ENCODE measurements at regions not wholly inside any gene's neighbourhood (a gene's known extent, or its start where the extent isn't known, plus 50 kb on each side); places are given as distances from the start of the nearest gene placed in this dataset.

DNA sequence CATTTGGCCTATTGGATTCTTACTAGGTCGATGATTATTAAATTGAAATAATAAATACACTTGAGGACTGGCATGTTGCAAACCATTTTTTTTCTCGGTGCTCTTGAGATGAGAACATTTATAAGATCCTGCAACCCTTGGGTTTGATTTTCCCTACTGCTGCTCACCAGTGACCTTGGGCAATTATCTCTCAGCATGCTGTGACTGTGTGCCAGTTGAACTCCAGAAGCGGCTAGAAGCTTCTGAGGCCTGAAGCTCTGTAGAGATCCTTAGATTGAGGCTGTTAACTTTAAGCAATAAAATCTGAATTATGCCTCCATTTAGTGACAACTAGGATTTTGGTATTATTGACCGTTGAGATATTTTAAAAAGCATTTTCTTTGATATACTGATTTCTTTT is 489.8 kb downstream of the MAT2B start:
- H3K36me3 ChIP-seq (ENCODE audit: control insufficient read depth in 1 of 2, insufficient read depth in 2 of 2, low read length in 2 of 2): no peaks in the 10 kb centered on the region
- H3K27me3 ChIP-seq (ENCODE audit: low read depth, low read length): no peaks in the 10 kb centered on the region
- no peak overlapping the region for H3K27ac ChIP-seq (ENCODE audit: low read length)
- H3K9me3 ChIP-seq (ENCODE audit: control insufficient read depth in 1 of 2, low read length in 2 of 2): no peaks in the 10 kb centered on the region
- no peaks in the 10 kb centered on the region for H3K4me1 ChIP-seq (ENCODE audit: control insufficient read depth in 1 of 2, insufficient read depth in 2 of 2, low read length in 2 of 2)
- no peak overlapping the region for H3K4me3 ChIP-seq (ENCODE audit: low read depth in 1 of 2, low read length in 2 of 2)

GRCh38 chr5:163997965-163998364 is 492.5 kb downstream of the MAT2B start:
- H3K4me3 ChIP-seq (ENCODE audit: low read depth in 1 of 2, low read length in 2 of 2): no peak overlapping the region
- no peaks in the 10 kb centered on the region for H3K9me3 ChIP-seq (ENCODE audit: control insufficient read depth in 1 of 2, low read length in 2 of 2)
- H3K27me3 ChIP-seq (ENCODE audit: low read depth, low read length): no peaks in the 10 kb centered on the region
- H3K36me3 ChIP-seq (ENCODE audit: control insufficient read depth in 1 of 2, insufficient read depth in 2 of 2, low read length in 2 of 2): no peaks in the 10 kb centered on the region
- H3K4me1 ChIP-seq (ENCODE audit: control insufficient read depth in 1 of 2, insufficient read depth in 2 of 2, low read length in 2 of 2): no peaks in the 10 kb centered on the region
- no peak overlapping the region for H3K27ac ChIP-seq (ENCODE audit: low read length)

GRCh38 chr5:164000241-164000640 is 494.8 kb downstream of the MAT2B start:
- Histone ChIP-seq H3K27me3 (ENCODE audit: low read depth, low read length) (no peaks in the 10 kb centered on the region), H3K9me3 (ENCODE audit: control insufficient read depth in 1 of 2, low read length in 2 of 2) (no peaks in the 10 kb centered on the region), H3K4me1 (ENCODE audit: control insufficient read depth in 1 of 2, insufficient read depth in 2 of 2, low read length in 2 of 2) (no peaks in the 10 kb centered on the region), H3K36me3 (ENCODE audit: control insufficient read depth in 1 of 2, insufficient read depth in 2 of 2, low read length in 2 of 2) (no peaks in the 10 kb centered on the region), H3K4me3 (ENCODE audit: low read depth in 1 of 2, low read length in 2 of 2) (no peak overlapping the region), H3K27ac (ENCODE audit: low read length) (no peak overlapping the region)

GRCh38 chr5:164000819-164001218 is 495.4 kb downstream of the MAT2B start:
- no peak overlapping the region for H3K27ac ChIP-seq (ENCODE audit: low read length)
- H3K27me3 ChIP-seq (ENCODE audit: low read depth, low read length): no peaks in the 10 kb centered on the region
- no peaks in the 10 kb centered on the region for H3K9me3 ChIP-seq (ENCODE audit: control insufficient read depth in 1 of 2, low read length in 2 of 2)
- H3K36me3 ChIP-seq (ENCODE audit: control insufficient read depth in 1 of 2, insufficient read depth in 2 of 2, low read length in 2 of 2): no peaks in the 10 kb centered on the region
- H3K4me1 ChIP-seq (ENCODE audit: control insufficient read depth in 1 of 2, insufficient read depth in 2 of 2, low read length in 2 of 2): no peaks in the 10 kb centered on the region
- H3K4me3 ChIP-seq (ENCODE audit: low read depth in 1 of 2, low read length in 2 of 2): no peak overlapping the region

- Histone ChIP-seq H3K9me3 (ENCODE audit: control insufficient read depth in 1 of 2, low read length in 2 of 2) (no peaks in the 10 kb centered on the region), H3K27me3 (ENCODE audit: low read depth, low read length) (no peaks in the 10 kb centered on the region), H3K27ac (ENCODE audit: low read length) (no peak overlapping the region), H3K36me3 (ENCODE audit: control insufficient read depth in 1 of 2, insufficient read depth in 2 of 2, low read length in 2 of 2) (no peaks in the 10 kb centered on the region), H3K4me3 (ENCODE audit: low read depth in 1 of 2, low read length in 2 of 2) (no peak overlapping the region), H3K4me1 (ENCODE audit: control insufficient read depth in 1 of 2, insufficient read depth in 2 of 2, low read length in 2 of 2) (no peaks in the 10 kb centered on the region)
These were observed 496.8 kb downstream of the MAT2B start for GRCh38 chr5:164002214-164002613.

- no peaks in the 10 kb centered on the region for H3K27me3 ChIP-seq (ENCODE audit: low read depth, low read length)
- no peak overlapping the region for H3K27ac ChIP-seq (ENCODE audit: low read length)
- no peaks in the 10 kb centered on the region for H3K36me3 ChIP-seq (ENCODE audit: control insufficient read depth in 1 of 2, insufficient read depth in 2 of 2, low read length in 2 of 2)
- H3K9me3 ChIP-seq (ENCODE audit: control insufficient read depth in 1 of 2, low read length in 2 of 2): no peaks in the 10 kb centered on the region
- no peaks in the 10 kb centered on the region for H3K4me1 ChIP-seq (ENCODE audit: control insufficient read depth in 1 of 2, insufficient read depth in 2 of 2, low read length in 2 of 2)
- H3K4me3 ChIP-seq (ENCODE audit: low read depth in 1 of 2, low read length in 2 of 2): no peak overlapping the region
These were observed 497.2 kb downstream of the MAT2B start for GRCh38 chr5:164002628-164003027.

DNA sequence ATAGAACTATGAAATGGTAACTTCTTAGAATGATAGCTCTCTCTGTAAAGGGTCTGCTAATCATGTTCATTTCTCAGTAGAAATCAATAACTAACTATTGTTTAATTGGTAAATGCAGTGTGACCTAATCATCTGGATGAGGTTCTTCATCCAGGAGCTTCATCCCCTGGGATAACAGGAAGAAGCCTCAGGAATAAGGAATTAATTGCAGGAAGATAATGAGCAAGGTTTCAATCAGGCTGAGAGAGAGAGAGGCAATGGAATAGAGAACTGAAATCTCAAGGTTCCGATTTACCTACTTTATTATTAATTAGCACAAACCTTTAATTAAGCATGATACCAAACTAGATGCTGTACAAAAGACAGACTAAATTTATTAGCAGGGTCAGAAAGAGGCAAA is 499.7 kb downstream of the MAT2B start:
- no peak overlapping the region for H3K27ac ChIP-seq (ENCODE audit: low read length)
- no peaks in the 10 kb centered on the region for H3K36me3 ChIP-seq (ENCODE audit: control insufficient read depth in 1 of 2, insufficient read depth in 2 of 2, low read length in 2 of 2)
- H3K27me3 ChIP-seq (ENCODE audit: low read depth, low read length): no peaks in the 10 kb centered on the region
- no peaks in the 10 kb centered on the region for H3K4me1 ChIP-seq (ENCODE audit: control insufficient read depth in 1 of 2, insufficient read depth in 2 of 2, low read length in 2 of 2)
- no peak overlapping the region for H3K4me3 ChIP-seq (ENCODE audit: low read depth in 1 of 2, low read length in 2 of 2)
- no peaks in the 10 kb centered on the region for H3K9me3 ChIP-seq (ENCODE audit: control insufficient read depth in 1 of 2, low read length in 2 of 2)

GRCh38 chr5:164007064-164007463 is 501.6 kb downstream of the MAT2B start:
- H3K9me3 ChIP-seq (ENCODE audit: control insufficient read depth in 1 of 2, low read length in 2 of 2): no peaks in the 10 kb centered on the region
- no peak overlapping the region for H3K4me3 ChIP-seq (ENCODE audit: low read depth in 1 of 2, low read length in 2 of 2)
- H3K27me3 ChIP-seq (ENCODE audit: low read depth, low read length): no peaks in the 10 kb centered on the region
- H3K27ac ChIP-seq (ENCODE audit: low read length): no peak overlapping the region
- H3K4me1 ChIP-seq (ENCODE audit: control insufficient read depth in 1 of 2, insufficient read depth in 2 of 2, low read length in 2 of 2): no peaks in the 10 kb centered on the region
- H3K36me3 ChIP-seq (ENCODE audit: control insufficient read depth in 1 of 2, insufficient read depth in 2 of 2, low read length in 2 of 2): no peaks in the 10 kb centered on the region

- Histone ChIP-seq H3K4me3 (ENCODE audit: low read depth in 1 of 2, low read length in 2 of 2) (no peak overlapping the region), H3K27me3 (ENCODE audit: low read depth, low read length) (no peaks in the 10 kb centered on the region), H3K27ac (ENCODE audit: low read length) (no peak overlapping the region), H3K9me3 (ENCODE audit: control insufficient read depth in 1 of 2, low read length in 2 of 2) (no peaks in the 10 kb centered on the region), H3K4me1 (ENCODE audit: control insufficient read depth in 1 of 2, insufficient read depth in 2 of 2, low read length in 2 of 2) (no peaks in the 10 kb centered on the region), H3K36me3 (ENCODE audit: control insufficient read depth in 1 of 2, insufficient read depth in 2 of 2, low read length in 2 of 2) (no peaks in the 10 kb centered on the region)
These were observed 504.2 kb downstream of the MAT2B start for GRCh38 chr5:164009621-164010020.

- H3K27ac ChIP-seq (ENCODE audit: low read length): no peak overlapping the region
- no peaks in the 10 kb centered on the region for H3K27me3 ChIP-seq (ENCODE audit: low read depth, low read length)
- H3K4me1 ChIP-seq (ENCODE audit: control insufficient read depth in 1 of 2, insufficient read depth in 2 of 2, low read length in 2 of 2): no peaks in the 10 kb centered on the region
- no peak overlapping the region for H3K4me3 ChIP-seq (ENCODE audit: low read depth in 1 of 2, low read length in 2 of 2)
- H3K9me3 ChIP-seq (ENCODE audit: control insufficient read depth in 1 of 2, low read length in 2 of 2): no peaks in the 10 kb centered on the region
- H3K36me3 ChIP-seq (ENCODE audit: control insufficient read depth in 1 of 2, insufficient read depth in 2 of 2, low read length in 2 of 2): no peaks in the 10 kb centered on the region
These were observed 505.5 kb downstream of the MAT2B start for GRCh38 chr5:164010900-164011299.

DNA sequence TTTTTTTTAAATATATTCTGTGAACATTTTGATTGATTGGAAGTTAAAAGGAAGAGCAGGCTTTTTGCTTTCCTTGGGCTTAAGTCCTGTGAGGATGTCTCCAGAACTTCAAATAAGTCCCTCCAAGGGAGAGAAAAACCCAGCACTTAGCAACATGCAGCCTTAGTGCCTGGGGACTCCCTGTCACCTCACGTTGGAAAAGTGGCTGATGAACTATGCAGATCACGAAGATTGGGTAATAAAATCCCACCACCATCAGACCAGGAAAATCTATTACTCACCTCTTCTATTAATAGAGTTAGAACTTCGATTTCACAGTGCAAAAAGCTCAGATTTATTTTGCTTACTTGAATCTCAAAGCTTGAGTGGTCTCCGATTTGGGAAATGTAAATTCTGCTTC is 507.0 kb downstream of the MAT2B start:
- Histone ChIP-seq H3K4me1 (ENCODE audit: control insufficient read depth in 1 of 2, insufficient read depth in 2 of 2, low read length in 2 of 2) (no peaks in the 10 kb centered on the region), H3K27me3 (ENCODE audit: low read depth, low read length) (no peaks in the 10 kb centered on the region), H3K9me3 (ENCODE audit: control insufficient read depth in 1 of 2, low read length in 2 of 2) (no peaks in the 10 kb centered on the region), H3K27ac (ENCODE audit: low read length) (no peak overlapping the region), H3K36me3 (ENCODE audit: control insufficient read depth in 1 of 2, insufficient read depth in 2 of 2, low read length in 2 of 2) (no peaks in the 10 kb centered on the region), H3K4me3 (ENCODE audit: low read depth in 1 of 2, low read length in 2 of 2) (no peak overlapping the region)

DNA sequence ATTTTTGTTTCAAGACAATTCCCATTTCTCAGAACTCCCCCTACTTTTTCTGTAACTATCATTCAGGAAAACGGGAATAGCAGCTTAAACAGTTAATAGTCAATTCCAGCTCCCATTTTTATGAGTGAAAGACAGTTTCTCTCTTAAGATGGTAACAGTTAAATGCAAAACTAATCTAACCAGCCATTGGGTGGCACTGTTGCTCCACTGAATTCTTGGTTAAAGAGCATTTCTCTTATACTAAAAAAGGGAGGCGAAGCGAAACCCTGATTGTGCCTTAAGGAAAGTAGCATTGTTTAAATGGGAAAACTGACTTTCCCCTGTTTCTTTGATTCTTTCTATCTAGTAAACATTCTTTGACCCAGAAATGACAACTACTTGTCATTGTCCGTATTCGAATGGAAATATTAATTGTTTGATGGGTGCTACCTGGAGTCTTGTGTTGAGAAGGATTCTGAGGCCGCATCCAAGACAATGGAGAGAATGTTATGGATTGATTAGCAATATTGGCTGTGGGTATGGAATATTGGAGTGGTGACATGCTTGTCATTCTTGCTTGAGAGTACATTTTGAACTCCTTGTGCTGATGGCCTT is 507.8 kb downstream of the MAT2B start:
- H3K36me3 ChIP-seq (ENCODE audit: control insufficient read depth in 1 of 2, insufficient read depth in 2 of 2, low read length in 2 of 2): no peaks in the 10 kb centered on the region
- no peak overlapping the region for H3K4me3 ChIP-seq (ENCODE audit: low read depth in 1 of 2, low read length in 2 of 2)
- H3K9me3 ChIP-seq (ENCODE audit: control insufficient read depth in 1 of 2, low read length in 2 of 2): no peaks in the 10 kb centered on the region
- no peak overlapping the region for H3K27ac ChIP-seq (ENCODE audit: low read length)
- no peaks in the 10 kb centered on the region for H3K27me3 ChIP-seq (ENCODE audit: low read depth, low read length)
- no peaks in the 10 kb centered on the region for H3K4me1 ChIP-seq (ENCODE audit: control insufficient read depth in 1 of 2, insufficient read depth in 2 of 2, low read length in 2 of 2)

All from muscle layer of duodenum (tissue), 2 donors.